Tibial artery (tissue), 4 donors: ENCODE measurements at regions not wholly inside any gene's neighbourhood (a gene's known extent, or its start where the extent isn't known, plus 50 kb on each side); places are given as distances from the start of the nearest gene placed in this dataset.
"Not testable (repeated sequence)": the region's sequence is repeated elsewhere in the genome, so short reads cannot be mapped to it uniquely, and the experiment has no call there.

Source experiments
- DNase-seq, 2 donors: peaks; one replicate each; pipeline ENCODE4 v3.0.0-alpha.2; 2019
- H3K27ac ChIP-seq, 2 donors: fragments of 200-600 bp; sonication (generic) in 1 of 2; 1 replicate in 1 of 2; 2 replicates in 1 of 2; pipeline ENCODE4 v1.5.1; 2018 to 2019; ENCODE audit warnings: mild to moderate bottlenecking in 1 of 2
- H3K27me3 ChIP-seq, 2 donors: fragments of 200-600 bp; sonication (generic) in 1 of 2; one replicate each; pipeline versions ENCODE4 v1.5.1 to v1.6.0; 2016 to 2019
- H3K36me3 ChIP-seq, 3 donors: fragments of 200-600 bp; sonication (generic) in 2 of 3; one replicate each; pipeline ENCODE4 v1.5.1; 2016 to 2019; ENCODE audit warnings: mild to moderate bottlenecking in 2 of 3
- H3K4me1 ChIP-seq, 4 donors: fragments of 200-600 bp; sonication (generic) in 2 of 4; 1 replicate in 3 of 4; 2 replicates in 1 of 4; pipeline ENCODE4 v1.5.1; 2016 to 2019
- H3K4me3 ChIP-seq, 2 donors: fragments of 200-600 bp; sonication (generic) in 1 of 2; 1 replicate in 1 of 2; 2 replicates in 1 of 2; pipeline ENCODE4 v1.5.1; 2018 to 2019; ENCODE audit warnings: mild to moderate bottlenecking in 2 of 2
- H3K9me3 ChIP-seq, 3 donors: fragments of 200-600 bp; sonication (generic) in 1 of 3; one replicate each; pipeline ENCODE4 v1.5.1; 2016 to 2019
- intact Hi-C: fragments of 100-400 bp; cut with DNase I; formaldehyde crosslinking; loops from one replicate; pipeline ENCODE4 v1.15.0; 2023; ENCODE audit warnings: low total_unique reads
- TF ChIP-seq, protein P1 (sequence below), 2 experiments: fragments of 200-600 bp in 1 of 2; fragments of 450-650 bp in 1 of 2; IDR thresholded peaks; one replicate each; pipeline ENCODE4 v1.5.1; 2017 to 2019; ENCODE audit warnings: antibody characterized with exemption in 2 of 2, mild to moderate bottlenecking in 1 of 2, moderate library complexity in 1 of 2

DNA sequence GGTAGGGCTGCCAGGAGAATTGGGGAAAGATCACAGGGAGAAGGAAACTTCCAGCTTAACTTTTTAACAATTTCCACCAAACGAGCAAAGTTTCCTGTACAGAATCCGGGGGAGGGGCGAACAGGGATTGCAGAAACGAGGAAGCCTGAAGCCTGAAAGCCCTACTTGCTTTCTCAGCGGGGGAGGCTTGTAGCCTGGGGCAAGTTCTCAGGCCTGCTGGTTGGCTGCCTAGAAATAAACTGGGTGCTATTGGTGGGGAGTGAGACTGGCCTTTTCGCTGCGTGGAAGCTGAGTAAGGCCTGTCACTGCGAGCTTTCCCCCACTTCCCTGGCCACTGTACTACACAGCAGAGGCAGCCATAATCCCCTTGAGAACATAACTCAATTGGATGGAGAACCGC, 110.8 kb upstream of the ATP8A1 start:
- Histone ChIP-seq H3K4me3 (no peak overlapping the region), H3K9me3 (no peaks in the 10 kb centered on the region), H3K27ac (no peak overlapping the region), H3K27me3 (no peaks in the 10 kb centered on the region), H3K36me3 (no peaks in the 10 kb centered on the region), H3K4me1 (no peaks in the 10 kb centered on the region)
- TF ChIP-seq, protein P1, sequence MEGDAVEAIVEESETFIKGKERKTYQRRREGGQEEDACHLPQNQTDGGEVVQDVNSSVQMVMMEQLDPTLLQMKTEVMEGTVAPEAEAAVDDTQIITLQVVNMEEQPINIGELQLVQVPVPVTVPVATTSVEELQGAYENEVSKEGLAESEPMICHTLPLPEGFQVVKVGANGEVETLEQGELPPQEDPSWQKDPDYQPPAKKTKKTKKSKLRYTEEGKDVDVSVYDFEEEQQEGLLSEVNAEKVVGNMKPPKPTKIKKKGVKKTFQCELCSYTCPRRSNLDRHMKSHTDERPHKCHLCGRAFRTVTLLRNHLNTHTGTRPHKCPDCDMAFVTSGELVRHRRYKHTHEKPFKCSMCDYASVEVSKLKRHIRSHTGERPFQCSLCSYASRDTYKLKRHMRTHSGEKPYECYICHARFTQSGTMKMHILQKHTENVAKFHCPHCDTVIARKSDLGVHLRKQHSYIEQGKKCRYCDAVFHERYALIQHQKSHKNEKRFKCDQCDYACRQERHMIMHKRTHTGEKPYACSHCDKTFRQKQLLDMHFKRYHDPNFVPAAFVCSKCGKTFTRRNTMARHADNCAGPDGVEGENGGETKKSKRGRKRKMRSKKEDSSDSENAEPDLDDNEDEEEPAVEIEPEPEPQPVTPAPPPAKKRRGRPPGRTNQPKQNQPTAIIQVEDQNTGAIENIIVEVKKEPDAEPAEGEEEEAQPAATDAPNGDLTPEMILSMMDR (IDR thresholded peaks at IDR 0.05) = no peak
- intact Hi-C loops = no loop called here
- no peak for DNase-seq

- intact Hi-C loops = no loop called here
- Histone ChIP-seq H3K36me3 (no peaks in the 10 kb centered on the region), H3K4me3 (no peak overlapping the region), H3K4me1 (no peaks in the 10 kb centered on the region), H3K27ac (no peak overlapping the region), H3K27me3 (no peaks in the 10 kb centered on the region), H3K9me3 (no peaks in the 10 kb centered on the region)
- DNase-seq = no peak
- TF ChIP-seq, protein P1 (IDR thresholded peaks at IDR 0.05) = no peak
Observed at GRCh38 chr4:42761804-42762203, 104.9 kb upstream of the ATP8A1 start.

GRCh38 chr4:42754965-42755364, 98.1 kb upstream of the ATP8A1 start:
- H3K9me3 ChIP-seq, intact Hi-C loops, H3K36me3 ChIP-seq, H3K4me1 ChIP-seq, DNase-seq, H3K27me3 ChIP-seq, H3K27ac ChIP-seq, H3K4me3 ChIP-seq: not testable (repeated sequence)

- H3K36me3 ChIP-seq = no peaks in the 10 kb centered on the region
- no peaks in the 10 kb centered on the region for H3K4me1 ChIP-seq
- no peak for DNase-seq
- intact Hi-C loops = no loop called here
- TF ChIP-seq, protein P1 (IDR thresholded peaks at IDR 0.05) = no peak
- H3K27me3 ChIP-seq = no peaks in the 10 kb centered on the region
- no peak overlapping the region for H3K4me3 ChIP-seq
- H3K27ac ChIP-seq = no peak overlapping the region
- H3K9me3 ChIP-seq = no peaks in the 10 kb centered on the region
Observed at GRCh38 chr4:42751587-42751986, 94.7 kb upstream of the ATP8A1 start.

DNA sequence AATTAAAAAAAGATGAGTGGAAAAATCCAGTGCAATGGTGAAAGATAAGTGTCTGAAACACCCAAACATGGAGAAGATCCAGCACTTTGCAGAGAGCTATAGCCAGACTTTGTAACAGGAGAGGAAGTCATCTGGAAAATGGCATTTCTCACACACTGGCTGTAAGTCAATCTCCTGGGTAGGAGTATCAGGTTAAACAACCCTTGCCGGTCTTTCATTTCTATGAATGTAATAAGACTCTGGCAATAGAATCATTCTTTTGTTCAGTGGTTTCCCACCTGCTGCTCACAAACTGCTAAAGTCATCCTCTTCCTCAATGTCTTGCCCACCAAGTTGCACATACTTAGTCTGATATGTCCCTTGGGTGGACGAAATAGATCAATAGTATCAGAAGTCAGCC, 94.0 kb upstream of the ATP8A1 start:
- no peaks in the 10 kb centered on the region for H3K4me1 ChIP-seq
- H3K27ac ChIP-seq = no peak overlapping the region
- H3K36me3 ChIP-seq = no peaks in the 10 kb centered on the region
- intact Hi-C loops = no loop called here
- TF ChIP-seq, protein P1 (IDR thresholded peaks at IDR 0.05) = no peak
- H3K4me3 ChIP-seq = no peak overlapping the region
- H3K9me3 ChIP-seq = no peaks in the 10 kb centered on the region
- no peaks in the 10 kb centered on the region for H3K27me3 ChIP-seq
- DNase-seq = no peak

- DNase-seq = no peak
- Histone ChIP-seq H3K27ac (no peak overlapping the region), H3K4me1 (no peaks in the 10 kb centered on the region), H3K9me3 (no peaks in the 10 kb centered on the region), H3K4me3 (no peak overlapping the region), H3K27me3 (no peaks in the 10 kb centered on the region), H3K36me3 (no peaks in the 10 kb centered on the region)
- TF ChIP-seq, protein P1 (IDR thresholded peaks at IDR 0.05) = peak in 1 of 2 experiments; percentile 24
- intact Hi-C loops = no loop called here
Observed at GRCh38 chr4:42750091-42750490, 93.2 kb upstream of the ATP8A1 start.
